Globus pallidus (tissue), 1 donor: ENCODE measurements at regions not wholly inside any gene's neighbourhood (a gene's known extent, or its start where the extent isn't known, plus 50 kb on each side); places are given as distances from the start of the nearest gene placed in this dataset.

Experiments
- DNase-seq: peaks from one replicate; pipeline ENCODE4 v3.0.0-alpha.2; 2015; ENCODE audit warnings: low spot score

GRCh38 chr10:36224431-36224985 lies 582.4 kb upstream of the FZD8 start:
- no peak for DNase-seq

- no peak for DNase-seq
Observed at GRCh38 chr10:36221101-36221500, 579.0 kb upstream of the FZD8 start.

- no peak for DNase-seq
Observed at GRCh38 chr10:36220151-36220550, 578.1 kb upstream of the FZD8 start.

- no peak for DNase-seq
Observed at GRCh38 chr10:36211856-36212255, 569.8 kb upstream of the FZD8 start.

- DNase-seq = no peak
Observed at GRCh38 chr10:36209480-36209879, 567.4 kb upstream of the FZD8 start.

- DNase-seq = no peak
Observed at GRCh38 chr10:36202881-36203280, 560.8 kb upstream of the FZD8 start.

- DNase-seq = no peak
Observed at GRCh38 chr10:36200577-36200976, 558.5 kb upstream of the FZD8 start.

GRCh38 chr10:36198322-36198721 lies 556.2 kb upstream of the FZD8 start:
- DNase-seq = no peak

GRCh38 chr10:36195364-36195763 lies 553.3 kb upstream of the FZD8 start:
- DNase-seq = no peak

GRCh38 chr10:36194276-36194675 lies 552.2 kb upstream of the FZD8 start:
- DNase-seq = no peak

- DNase-seq = no peak
Observed at GRCh38 chr10:36191009-36191408, 548.9 kb upstream of the FZD8 start.

GRCh38 chr10:36188461-36188860 lies 546.4 kb upstream of the FZD8 start:
- no peak for DNase-seq

- no peak for DNase-seq
Observed at GRCh38 chr10:36188080-36188453, 546.0 kb upstream of the FZD8 start.

- DNase-seq = no peak
Observed at GRCh38 chr10:36187380-36188079, 545.4 kb upstream of the FZD8 start.

- no peak for DNase-seq
Observed at GRCh38 chr10:36185097-36185496, 543.0 kb upstream of the FZD8 start.

- no peak for DNase-seq
Observed at GRCh38 chr10:36183726-36184125, 541.6 kb upstream of the FZD8 start.

- no peak for DNase-seq
Observed at GRCh38 chr10:36183056-36183455, 541.0 kb upstream of the FZD8 start.

GRCh38 chr10:36182606-36183005 lies 540.5 kb upstream of the FZD8 start:
- no peak for DNase-seq

- no peak for DNase-seq
Observed at GRCh38 chr10:36182179-36182566, 540.1 kb upstream of the FZD8 start.

GRCh38 chr10:36181426-36182178 lies 539.5 kb upstream of the FZD8 start:
- no peak for DNase-seq

- DNase-seq = no peak
Observed at GRCh38 chr10:36178616-36179015, 536.5 kb upstream of the FZD8 start.

GRCh38 chr10:36177071-36177470 lies 535.0 kb upstream of the FZD8 start:
- DNase-seq = no peak

GRCh38 chr10:36175954-36176353 lies 533.9 kb upstream of the FZD8 start:
- DNase-seq = no peak

GRCh38 chr10:36173364-36173763 lies 531.3 kb upstream of the FZD8 start:
- no peak for DNase-seq
